ENCODE measurements at regions not wholly inside any gene's neighbourhood (a gene's known extent, or its start where the extent isn't known, plus 50 kb on each side); places are given as distances from the start of the nearest gene placed in this dataset.
"Not testable (repeated sequence)": the region's sequence is repeated elsewhere in the genome, so short reads cannot be mapped to it uniquely, and the experiment has no call there.

- Mint-ChIP-seq H3K4me3 (no peak overlapping the region), H3K9me3 (peaks cover 18% of the 10 kb centered on the region), H3K27me3 (ENCODE audit: low read depth) (no peaks in the 10 kb centered on the region), H3K36me3 (ENCODE audit: insufficient read depth) (no peaks in the 10 kb centered on the region), H3K4me1 (ENCODE audit: low read depth) (no peaks in the 10 kb centered on the region)
- no peak for DNase-seq
- no peak for ATAC-seq
These were observed 278.2 kb upstream of the CHORDC1 start for GRCh38 chr11:90500922-90501568.

DNA sequence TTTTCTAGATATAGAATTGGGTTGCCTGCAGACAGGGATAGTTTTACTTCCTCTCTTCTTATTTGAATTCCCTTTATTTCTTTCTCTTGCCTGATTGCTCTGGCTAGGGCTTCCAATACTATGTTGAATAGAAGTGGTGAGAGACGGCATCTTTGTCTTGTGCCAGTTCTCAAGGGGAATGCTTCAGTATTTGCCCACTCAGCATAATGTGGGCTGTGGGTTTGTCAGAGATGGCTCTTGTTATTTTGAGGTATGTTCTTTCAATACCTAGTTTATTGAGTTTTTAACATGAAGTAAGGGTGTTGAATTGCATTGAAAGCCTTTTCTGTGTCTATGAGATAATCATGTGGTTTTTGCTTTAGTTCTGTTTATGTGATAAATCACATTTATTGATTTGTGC, 273.9 kb upstream of the CHORDC1 start:
- Mint-ChIP-seq H3K4me3 (no peak overlapping the region), H3K4me1 (ENCODE audit: low read depth) (no peaks in the 10 kb centered on the region), H3K9me3 (peaks cover 22% of the 10 kb centered on the region), H3K27me3 (ENCODE audit: low read depth) (no peaks in the 10 kb centered on the region), H3K36me3 (ENCODE audit: insufficient read depth) (no peaks in the 10 kb centered on the region)
- DNase-seq = no peak
- no peak for ATAC-seq

GRCh38 chr11:90493379-90493778, 270.5 kb upstream of the CHORDC1 start:
- ATAC-seq = no peak
- Mint-ChIP-seq H3K9me3 (peaks cover 22% of the 10 kb centered on the region), H3K4me3 (no peak overlapping the region), H3K36me3 (ENCODE audit: insufficient read depth) (no peaks in the 10 kb centered on the region), H3K27me3 (ENCODE audit: low read depth) (no peaks in the 10 kb centered on the region), H3K4me1 (ENCODE audit: low read depth) (no peaks in the 10 kb centered on the region)
- no peak for DNase-seq

DNA sequence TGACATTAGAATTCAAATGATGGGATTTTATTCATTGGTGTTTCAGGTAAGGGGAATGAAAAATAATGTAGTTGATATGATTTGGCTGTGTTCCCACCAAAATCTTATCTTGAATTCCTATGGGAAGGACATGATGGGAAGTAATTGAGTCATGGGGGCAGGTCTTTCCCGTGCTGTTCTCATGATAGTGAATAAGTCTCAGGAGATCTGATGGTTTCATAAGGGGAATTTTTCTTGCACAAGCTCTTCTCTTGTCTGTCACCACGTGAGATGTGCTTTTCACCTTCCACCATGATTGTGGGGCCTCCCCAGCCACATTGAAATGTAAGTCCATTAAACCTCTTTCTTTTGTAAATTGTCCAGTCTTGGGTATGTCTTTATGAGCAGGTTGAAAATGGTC, 268.6 kb upstream of the CHORDC1 start:
- no peaks in the 10 kb centered on the region for H3K36me3 Mint-ChIP-seq (ENCODE audit: insufficient read depth)

DNA sequence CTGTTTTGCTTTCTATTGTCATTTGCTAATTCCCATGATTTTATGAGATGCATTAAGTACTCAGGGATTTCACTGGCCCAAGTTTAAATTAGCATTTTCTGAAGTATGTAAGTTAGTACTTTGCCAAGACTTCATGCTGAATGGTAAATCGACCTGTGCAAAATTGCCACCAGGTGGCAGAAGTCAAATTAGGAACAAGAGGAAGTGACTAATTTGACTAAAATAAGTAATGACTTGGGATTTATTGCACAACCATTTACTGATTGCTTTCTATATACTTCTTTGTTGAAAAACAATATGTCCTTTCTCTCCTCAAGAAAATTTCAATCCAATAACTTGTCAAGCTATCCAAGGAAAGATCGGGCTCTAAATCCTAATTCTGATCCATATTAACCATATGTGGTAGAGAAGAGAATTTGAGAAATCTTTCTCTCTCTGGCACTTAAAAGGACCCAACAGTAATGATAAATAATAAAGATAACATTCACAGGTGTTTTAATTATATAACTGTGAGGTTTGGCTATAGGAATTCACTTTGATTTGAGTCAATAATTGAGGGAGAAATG, 253.7 kb upstream of the CHORDC1 start:
- Mint-ChIP-seq H3K36me3 (ENCODE audit: insufficient read depth) (no peaks in the 10 kb centered on the region), H3K4me1 (ENCODE audit: low read depth) (no peaks in the 10 kb centered on the region), H3K9me3 (no peaks in the 10 kb centered on the region), H3K27me3 (ENCODE audit: low read depth) (no peaks in the 10 kb centered on the region), H3K4me3 (no peak overlapping the region)
- no peak for ATAC-seq
- no peak for DNase-seq

More for the DNA sequence above, 268.6 kb upstream of the CHORDC1 start:
- DNase-seq (no peak), ATAC-seq (no peak)
- Mint-ChIP-seq H3K27me3 (ENCODE audit: low read depth) (no peaks in the 10 kb centered on the region), H3K4me1 (ENCODE audit: low read depth) (no peaks in the 10 kb centered on the region), H3K4me3 (no peak overlapping the region), H3K9me3 (peaks cover 8% of the 10 kb centered on the region)

GRCh38 chr11:90468923-90469322, 246.1 kb upstream of the CHORDC1 start:
- no peaks in the 10 kb centered on the region for H3K27me3 Mint-ChIP-seq (ENCODE audit: low read depth)
- DNase-seq (no peak), ATAC-seq (no peak)
- H3K4me3 Mint-ChIP-seq = no peak overlapping the region
- no peaks in the 10 kb centered on the region for H3K9me3 Mint-ChIP-seq
- H3K4me1 Mint-ChIP-seq (ENCODE audit: low read depth) = no peaks in the 10 kb centered on the region
- no peaks in the 10 kb centered on the region for H3K36me3 Mint-ChIP-seq (ENCODE audit: insufficient read depth)

DNA sequence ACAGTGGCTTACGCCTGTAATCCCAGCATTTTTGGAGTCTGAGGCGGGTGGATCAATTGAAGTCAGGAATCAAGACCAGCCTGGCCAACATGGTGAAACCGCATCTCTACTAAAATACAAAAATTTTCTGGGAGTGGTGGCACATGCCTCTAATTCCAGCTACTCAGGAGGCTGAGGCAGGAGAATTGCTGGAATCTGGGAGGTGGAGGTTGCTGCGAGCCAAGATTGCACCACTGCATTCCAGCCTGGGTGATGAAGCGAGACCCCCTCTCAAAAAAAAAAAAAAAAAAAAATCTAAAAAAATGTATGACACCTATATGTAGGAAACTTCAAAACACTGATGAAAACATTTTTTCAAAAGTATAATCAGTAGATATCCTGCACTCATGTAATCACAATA, 242.7 kb upstream of the CHORDC1 start:
- Mint-ChIP-seq H3K9me3 (no peaks in the 10 kb centered on the region), H3K36me3 (ENCODE audit: insufficient read depth) (no peaks in the 10 kb centered on the region), H3K27me3 (ENCODE audit: low read depth) (peaks cover 2% of the 10 kb centered on the region), H3K4me1 (ENCODE audit: low read depth) (no peaks in the 10 kb centered on the region), H3K4me3 (no peak overlapping the region)
- no peak for DNase-seq
- ATAC-seq = no peak

DNA sequence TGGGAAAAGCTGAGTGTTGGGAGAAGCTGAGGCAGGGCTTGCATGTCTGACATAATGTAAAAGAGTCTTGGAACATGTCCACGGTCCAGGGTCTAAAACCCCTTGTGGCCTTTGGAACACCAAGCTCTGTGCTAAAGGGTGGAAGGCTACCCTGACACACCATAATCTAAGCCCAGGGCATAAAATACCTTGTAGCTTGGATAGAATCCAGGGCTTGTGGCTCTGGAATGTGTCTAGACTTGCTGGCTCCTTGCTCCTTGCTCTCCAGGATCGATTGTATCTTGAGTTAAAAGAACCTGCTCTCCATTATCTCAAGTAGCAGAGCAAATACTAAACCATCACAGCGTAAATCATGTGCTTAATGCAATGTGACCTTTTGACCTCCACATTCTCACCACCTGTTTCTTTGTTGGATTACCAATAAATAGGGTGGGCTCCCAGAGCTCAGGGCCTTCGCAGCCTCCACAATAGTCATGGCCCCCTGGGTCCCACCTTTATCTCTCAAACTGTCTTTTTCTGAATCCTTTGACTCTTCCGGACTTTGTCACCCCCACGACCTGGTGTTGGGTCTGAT, 232.6 kb upstream of the CHORDC1 start:
- not testable (repeated sequence) for H3K4me1 Mint-ChIP-seq (ENCODE audit: low read depth); H3K27me3 Mint-ChIP-seq (ENCODE audit: low read depth); H3K36me3 Mint-ChIP-seq (ENCODE audit: insufficient read depth); H3K4me3 Mint-ChIP-seq; DNase-seq; H3K9me3 Mint-ChIP-seq; ATAC-seq

GRCh38 chr11:90453525-90453924, 230.7 kb upstream of the CHORDC1 start:
- DNase-seq (no peak), ATAC-seq (no peak)
- Mint-ChIP-seq H3K4me3 (no peak overlapping the region), H3K9me3 (no peaks in the 10 kb centered on the region), H3K27me3 (ENCODE audit: low read depth) (peaks cover 3% of the 10 kb centered on the region), H3K4me1 (ENCODE audit: low read depth) (no peaks in the 10 kb centered on the region), H3K36me3 (ENCODE audit: insufficient read depth) (no peaks in the 10 kb centered on the region)

GRCh38 chr11:90449606-90450005, 226.8 kb upstream of the CHORDC1 start:
- H3K9me3 Mint-ChIP-seq = no peaks in the 10 kb centered on the region
- H3K4me3 Mint-ChIP-seq = no peak overlapping the region
- H3K27me3 Mint-ChIP-seq (ENCODE audit: low read depth) = no peaks in the 10 kb centered on the region
- DNase-seq = no peak
- no peak for ATAC-seq
- H3K36me3 Mint-ChIP-seq (ENCODE audit: insufficient read depth) = no peaks in the 10 kb centered on the region
- H3K4me1 Mint-ChIP-seq (ENCODE audit: low read depth) = peaks cover 7% of the 10 kb centered on the region

DNA sequence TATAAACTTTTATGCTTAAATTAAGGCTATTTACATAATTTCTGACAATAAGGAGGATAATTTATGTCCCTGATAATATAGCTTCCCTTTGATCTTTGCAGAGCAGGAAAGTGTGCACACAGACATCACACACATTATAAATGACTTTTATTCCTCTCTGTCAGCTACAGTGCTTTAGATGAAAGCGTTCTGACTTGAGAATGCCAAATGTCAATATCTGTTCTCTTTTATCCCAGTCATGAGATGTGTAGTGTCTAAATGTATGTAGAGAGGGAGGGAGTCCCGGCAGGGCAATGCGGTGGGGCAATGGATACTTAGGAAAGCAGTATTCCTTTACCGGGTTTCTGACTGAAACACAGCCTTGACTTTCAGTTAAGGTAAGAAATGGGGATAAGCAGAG, 225.4 kb upstream of the CHORDC1 start:
- Mint-ChIP-seq H3K9me3 (no peaks in the 10 kb centered on the region), H3K4me3 (no peak overlapping the region), H3K27me3 (ENCODE audit: low read depth) (no peaks in the 10 kb centered on the region), H3K36me3 (ENCODE audit: insufficient read depth) (no peaks in the 10 kb centered on the region), H3K4me1 (ENCODE audit: low read depth) (peaks cover 7% of the 10 kb centered on the region)
- DNase-seq = no peak
- no peak for ATAC-seq

- Mint-ChIP-seq H3K36me3 (ENCODE audit: insufficient read depth) (no peaks in the 10 kb centered on the region), H3K4me3 (no peak overlapping the region), H3K27me3 (ENCODE audit: low read depth) (no peaks in the 10 kb centered on the region), H3K9me3 (no peaks in the 10 kb centered on the region), H3K4me1 (ENCODE audit: low read depth) (peaks cover 7% of the 10 kb centered on the region)
- DNase-seq (no peak), ATAC-seq (no peak)
These were observed 224.8 kb upstream of the CHORDC1 start for GRCh38 chr11:90447618-90448017.

GRCh38 chr11:90446207-90446606, 223.4 kb upstream of the CHORDC1 start:
- no peaks in the 10 kb centered on the region for H3K27me3 Mint-ChIP-seq (ENCODE audit: low read depth)
- ATAC-seq (no peak), DNase-seq (no peak)
- no peaks in the 10 kb centered on the region for H3K36me3 Mint-ChIP-seq (ENCODE audit: insufficient read depth)
- H3K4me3 Mint-ChIP-seq = no peak overlapping the region
- H3K9me3 Mint-ChIP-seq = no peaks in the 10 kb centered on the region
- H3K4me1 Mint-ChIP-seq (ENCODE audit: low read depth) = peaks cover 7% of the 10 kb centered on the region

DNA sequence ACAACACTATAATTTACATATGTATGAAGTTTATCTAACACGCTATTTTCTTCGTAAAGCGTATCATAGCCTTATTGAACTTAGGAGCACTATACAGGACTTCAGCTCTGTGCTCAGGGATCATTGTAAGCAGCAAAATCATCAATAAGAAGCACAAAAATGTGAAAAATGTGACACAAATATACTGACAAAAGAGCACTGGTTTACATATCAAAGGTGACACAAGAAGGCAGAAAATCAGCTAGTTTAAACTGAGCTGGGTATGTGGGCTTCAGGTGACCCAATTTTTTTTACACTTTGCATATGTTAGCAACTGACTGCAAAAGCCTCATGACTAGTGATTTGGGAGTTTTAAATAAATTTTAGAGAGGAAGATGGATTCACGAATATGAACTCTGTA, 215.2 kb upstream of the CHORDC1 start:
- no peaks in the 10 kb centered on the region for H3K4me1 Mint-ChIP-seq (ENCODE audit: low read depth)
- ATAC-seq (no peak), DNase-seq (no peak)
- no peak overlapping the region for H3K4me3 Mint-ChIP-seq
- H3K36me3 Mint-ChIP-seq (ENCODE audit: insufficient read depth) = no peaks in the 10 kb centered on the region
- no peaks in the 10 kb centered on the region for H3K27me3 Mint-ChIP-seq (ENCODE audit: low read depth)
- no peaks in the 10 kb centered on the region for H3K9me3 Mint-ChIP-seq

- no peak for ATAC-seq
- DNase-seq = no peak
- H3K4me3 Mint-ChIP-seq = no peak overlapping the region
- no peaks in the 10 kb centered on the region for H3K36me3 Mint-ChIP-seq (ENCODE audit: insufficient read depth)
- H3K27me3 Mint-ChIP-seq (ENCODE audit: low read depth) = no peaks in the 10 kb centered on the region
- H3K4me1 Mint-ChIP-seq (ENCODE audit: low read depth) = no peaks in the 10 kb centered on the region
- no peaks in the 10 kb centered on the region for H3K9me3 Mint-ChIP-seq
These were observed 212.0 kb upstream of the CHORDC1 start for GRCh38 chr11:90434858-90435257.

All from activated T-cell treated with anti-CD3 and anti-CD28 coated beads, Interleukin-2, amount 50 U/mL, for 4 hours (primary cell).